BLaER1 (cell line): ENCODE measurements at regions not wholly inside any gene's neighbourhood (a gene's known extent, or its start where the extent isn't known, plus 50 kb on each side); places are given as distances from the start of the nearest gene placed in this dataset.

Experiments
- H3K27ac ChIP-seq: shearing (Covaris generic); formaldehyde crosslinking; 2 replicates; pipeline ENCODE4 v1.8.1; 2022
- H3K27me3 ChIP-seq: shearing (Covaris generic); formaldehyde crosslinking; 2 replicates; pipeline ENCODE4 v1.8.1; 2022
- H3K36me3 ChIP-seq: shearing (Covaris generic); formaldehyde crosslinking; 2 replicates; pipeline ENCODE4 v1.8.1; 2022
- H3K4me1 ChIP-seq: shearing (Covaris generic); formaldehyde crosslinking; 2 replicates; pipeline ENCODE4 v1.8.1; 2022
- H3K4me2 ChIP-seq: shearing (Covaris generic); formaldehyde crosslinking; 2 replicates; pipeline ENCODE4 v1.8.1; 2022
- H3K4me3 ChIP-seq: shearing (Covaris generic); formaldehyde crosslinking; 2 replicates; pipeline ENCODE4 v1.8.1; 2022
- H3K9ac ChIP-seq: shearing (Covaris generic); formaldehyde crosslinking; 2 replicates; pipeline ENCODE4 v1.8.1; 2022
- H3K9me3 ChIP-seq: shearing (Covaris generic); formaldehyde crosslinking; 2 replicates; pipeline ENCODE4 v1.8.1; 2022
- H4K20me1 ChIP-seq: shearing (Covaris generic); formaldehyde crosslinking; 2 replicates; pipeline ENCODE4 v1.8.1; 2022
- Cebpa-rat ChIP-seq: shearing (Covaris generic); IDR thresholded peaks from 2 replicates; pipeline ENCODE4 v1.8.1; 2022

GRCh38 chr17:77479372-77480198, 338.8 kb downstream of the SEC14L1 start:
- Histone ChIP-seq H3K4me2 (peak overlapping the region; percentile 92), H3K9ac (peak overlapping the region; percentile 76), H3K27ac (peak overlapping the region; percentile 93), H3K36me3 (peaks cover 58% of the 10 kb centered on the region), H3K9me3 (no peaks in the 10 kb centered on the region), H3K4me3 (peak overlapping the region; percentile 50), H3K27me3 (no peaks in the 10 kb centered on the region), H3K4me1 (peaks cover 93% of the 10 kb centered on the region), H4K20me1 (peaks cover 98% of the 10 kb centered on the region)
- no peak for TF ChIP-seq Cebpa-rat

- Histone ChIP-seq H3K9ac (peak overlapping the region; percentile 76), H3K9me3 (no peaks in the 10 kb centered on the region), H3K4me3 (peak overlapping the region; percentile 44), H3K4me2 (peak overlapping the region; percentile 92), H4K20me1 (peaks cover 98% of the 10 kb centered on the region), H3K27me3 (no peaks in the 10 kb centered on the region), H3K27ac (peak overlapping the region; percentile 93), H3K4me1 (peaks cover 92% of the 10 kb centered on the region), H3K36me3 (peaks cover 62% of the 10 kb centered on the region)
- no peak for TF ChIP-seq Cebpa-rat
These were observed 339.4 kb downstream of the SEC14L1 start for GRCh38 chr17:77480199-77480508.

GRCh38 chr17:77480509-77481215, 339.9 kb downstream of the SEC14L1 start:
- no peak for TF ChIP-seq Cebpa-rat
- H3K4me3 ChIP-seq: peak overlapping the region; percentile 44
- H3K9ac ChIP-seq: peak overlapping the region; percentile 76
- H4K20me1 ChIP-seq: peaks cover 98% of the 10 kb centered on the region
- no peaks in the 10 kb centered on the region for H3K27me3 ChIP-seq
- H3K27ac ChIP-seq: peak overlapping the region; percentile 93
- H3K4me1 ChIP-seq: peaks cover 92% of the 10 kb centered on the region
- peak overlapping the region; percentile 92 for H3K4me2 ChIP-seq
- no peaks in the 10 kb centered on the region for H3K9me3 ChIP-seq
- peaks cover 62% of the 10 kb centered on the region for H3K36me3 ChIP-seq

GRCh38 chr17:77481476-77482374, 341.0 kb downstream of the SEC14L1 start:
- no peaks in the 10 kb centered on the region for H3K27me3 ChIP-seq

DNA sequence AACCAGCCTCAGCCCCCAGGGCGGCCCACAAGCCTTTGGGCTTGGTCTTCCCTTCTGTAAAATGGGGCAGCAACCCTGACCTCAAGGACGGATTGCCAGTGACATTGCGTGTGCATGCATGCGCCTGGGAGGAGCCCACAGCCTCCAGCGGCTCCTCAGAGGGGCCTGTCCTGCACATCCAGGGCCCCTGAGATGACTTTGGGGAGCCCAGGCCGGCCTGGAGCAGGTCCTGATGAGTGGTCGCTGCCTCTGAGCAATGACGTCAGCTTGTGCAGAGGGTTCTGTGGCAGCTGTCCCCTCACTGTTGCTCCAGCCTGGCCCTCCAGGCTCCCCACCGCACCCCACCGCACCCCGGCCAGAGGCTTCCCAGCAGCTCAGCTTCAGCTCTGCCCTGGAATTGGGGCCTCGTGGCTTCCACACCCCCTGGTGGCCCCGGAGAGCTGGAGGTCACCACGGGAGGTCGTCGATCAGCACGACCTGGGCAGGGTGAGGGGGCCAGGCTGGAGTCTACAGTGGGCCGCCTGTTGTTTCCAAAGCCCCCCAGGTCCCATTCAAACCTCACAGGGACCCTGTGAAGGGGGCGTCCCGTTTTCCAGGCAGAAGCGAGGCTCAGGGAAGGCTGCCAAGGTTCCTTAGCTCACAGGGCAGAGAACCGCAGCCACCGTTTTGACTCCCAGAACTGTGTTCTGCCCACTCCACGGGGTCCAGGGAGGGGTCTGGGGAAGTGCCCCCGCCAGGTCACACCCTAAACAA, 341.8 kb downstream of the SEC14L1 start:
- peak overlapping the region; percentile 61 for H3K9ac ChIP-seq
- TF ChIP-seq Cebpa-rat: no peak
- H3K4me3 ChIP-seq: peak overlapping the region; percentile 5; the same call in 1 of the 2 replicates
- H3K36me3 ChIP-seq: peaks cover 69% of the 10 kb centered on the region
- peak overlapping the region; percentile 92 for H3K4me2 ChIP-seq
- no peaks in the 10 kb centered on the region for H3K27me3 ChIP-seq
- H4K20me1 ChIP-seq: peaks cover 98% of the 10 kb centered on the region
- peak overlapping the region; percentile 93 for H3K27ac ChIP-seq
- peaks cover 92% of the 10 kb centered on the region for H3K4me1 ChIP-seq
- no peaks in the 10 kb centered on the region for H3K9me3 ChIP-seq

More at GRCh38 chr17:77481476-77482374, 341.0 kb downstream of the SEC14L1 start:
- Histone ChIP-seq H3K4me2 (peak overlapping the region; percentile 92), H3K9ac (peak overlapping the region; percentile 76), H3K9me3 (no peaks in the 10 kb centered on the region), H3K27ac (peak overlapping the region; percentile 93), H4K20me1 (peaks cover 98% of the 10 kb centered on the region), H3K36me3 (peaks cover 62% of the 10 kb centered on the region), H3K4me1 (peaks cover 92% of the 10 kb centered on the region), H3K4me3 (no peak overlapping the region)
- TF ChIP-seq Cebpa-rat: no peak

- H3K4me2 ChIP-seq: peak overlapping the region; percentile 92
- peaks cover 75% of the 10 kb centered on the region for H3K36me3 ChIP-seq
- H3K9ac ChIP-seq: peak overlapping the region; percentile 61
- no peaks in the 10 kb centered on the region for H3K9me3 ChIP-seq
- peaks cover 98% of the 10 kb centered on the region for H4K20me1 ChIP-seq
- TF ChIP-seq Cebpa-rat: no peak
- H3K27me3 ChIP-seq: no peaks in the 10 kb centered on the region
- peak overlapping the region; percentile 5; the same call in 1 of the 2 replicates for H3K4me3 ChIP-seq
- peaks cover 92% of the 10 kb centered on the region for H3K4me1 ChIP-seq
- peak overlapping the region; percentile 93 for H3K27ac ChIP-seq
These were observed 342.4 kb downstream of the SEC14L1 start for GRCh38 chr17:77483128-77483598.

- Histone ChIP-seq H3K4me2 (peak overlapping the region; percentile 92; the same call in 1 of the 2 replicates), H3K27ac (no peak overlapping the region), H3K9me3 (no peaks in the 10 kb centered on the region), H4K20me1 (peaks cover 98% of the 10 kb centered on the region), H3K9ac (no peak overlapping the region), H3K36me3 (peaks cover 85% of the 10 kb centered on the region), H3K27me3 (no peaks in the 10 kb centered on the region), H3K4me3 (no peak overlapping the region), H3K4me1 (peaks cover 92% of the 10 kb centered on the region)
- no peak for TF ChIP-seq Cebpa-rat
These were observed 343.3 kb downstream of the SEC14L1 start for GRCh38 chr17:77484111-77484510.

DNA sequence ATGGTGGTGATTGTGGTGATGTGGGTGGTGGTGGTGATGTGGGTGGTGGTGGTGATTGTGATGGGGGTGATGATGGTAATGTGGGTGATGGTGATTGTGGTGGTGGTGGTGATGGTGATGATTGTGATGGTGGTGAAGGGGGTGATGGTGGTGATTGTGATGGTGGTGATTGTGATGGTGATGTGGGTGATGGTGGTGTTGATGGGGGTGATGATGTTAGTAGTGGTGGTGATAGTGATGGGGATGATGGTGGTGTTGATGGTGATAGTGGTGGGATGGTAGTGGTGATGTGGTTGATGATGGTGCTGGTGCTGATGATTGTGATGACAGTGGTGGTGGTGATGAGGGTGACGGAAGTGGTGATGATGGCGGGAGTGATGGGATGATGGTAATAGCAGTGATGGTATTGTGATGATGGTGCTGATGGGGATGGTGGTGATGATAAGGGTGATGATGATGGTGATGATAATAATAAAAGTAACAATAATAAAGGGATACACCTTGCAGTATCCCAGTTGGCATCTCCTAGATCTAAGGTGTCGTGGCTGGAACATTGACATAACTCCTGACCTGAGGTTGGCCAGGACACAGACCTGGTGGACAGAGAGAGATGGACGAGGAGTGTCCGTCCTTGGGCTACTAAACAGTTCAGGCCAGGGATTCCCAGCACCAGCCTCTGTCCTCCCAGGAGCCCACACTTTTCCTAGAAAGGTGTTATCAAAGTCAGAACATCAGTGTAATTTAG, 344.5 kb downstream of the SEC14L1 start:
- Histone ChIP-seq H3K9me3 (no peaks in the 10 kb centered on the region), H3K4me3 (no peak overlapping the region), H3K9ac (no peak overlapping the region), H4K20me1 (peaks cover 100% of the 10 kb centered on the region), H3K4me2 (no peak overlapping the region), H3K27ac (no peak overlapping the region), H3K36me3 (peaks cover 96% of the 10 kb centered on the region), H3K27me3 (no peaks in the 10 kb centered on the region), H3K4me1 (peaks cover 93% of the 10 kb centered on the region)
- TF ChIP-seq Cebpa-rat: no peak
